Nephron progenitor cell (in vitro differentiated cells): ENCODE measurements at regions not wholly inside any gene's neighbourhood (a gene's known extent, or its start where the extent isn't known, plus 50 kb on each side); places are given as distances from the start of the nearest gene placed in this dataset.

Experiments
- DNase-seq: peaks from one replicate; pipeline ENCODE4 v3.0.0; 2021
- H3K27ac Mint-ChIP-seq: 2 replicates; pipeline ENCODE4 v1.8.0; 2021; ENCODE audit warnings: mild to moderate bottlenecking, moderate library complexity, mixed read lengths
- H3K27me3 Mint-ChIP-seq: 2 replicates; pipeline ENCODE4 v1.8.0; 2021; ENCODE audit warnings: mild to moderate bottlenecking, low read depth, mixed read lengths; ENCODE audit not compliant: poor library complexity
- H3K36me3 Mint-ChIP-seq: 2 replicates; pipeline ENCODE4 v1.8.0; 2021; ENCODE audit warnings: low read depth, mixed read lengths
- H3K4me1 Mint-ChIP-seq: 2 replicates; pipeline ENCODE4 v1.8.0; 2021; ENCODE audit warnings: mixed read lengths
- H3K4me3 Mint-ChIP-seq: 2 replicates; pipeline ENCODE4 v1.8.0; 2021; ENCODE audit warnings: mild to moderate bottlenecking, moderate library complexity, mixed read lengths
- H3K9me3 Mint-ChIP-seq: 2 replicates; pipeline ENCODE4 v1.8.0; 2021; ENCODE audit warnings: mild to moderate bottlenecking, moderate library complexity, mixed read lengths
- TF ChIP-seq, protein P1 (sequence below): fragments of 200-600 bp; sonication (generic); IDR thresholded peaks from 2 replicates; pipeline ENCODE4 v1.5.0; 2021; ENCODE audit warnings: antibody characterized with exemption

DNA sequence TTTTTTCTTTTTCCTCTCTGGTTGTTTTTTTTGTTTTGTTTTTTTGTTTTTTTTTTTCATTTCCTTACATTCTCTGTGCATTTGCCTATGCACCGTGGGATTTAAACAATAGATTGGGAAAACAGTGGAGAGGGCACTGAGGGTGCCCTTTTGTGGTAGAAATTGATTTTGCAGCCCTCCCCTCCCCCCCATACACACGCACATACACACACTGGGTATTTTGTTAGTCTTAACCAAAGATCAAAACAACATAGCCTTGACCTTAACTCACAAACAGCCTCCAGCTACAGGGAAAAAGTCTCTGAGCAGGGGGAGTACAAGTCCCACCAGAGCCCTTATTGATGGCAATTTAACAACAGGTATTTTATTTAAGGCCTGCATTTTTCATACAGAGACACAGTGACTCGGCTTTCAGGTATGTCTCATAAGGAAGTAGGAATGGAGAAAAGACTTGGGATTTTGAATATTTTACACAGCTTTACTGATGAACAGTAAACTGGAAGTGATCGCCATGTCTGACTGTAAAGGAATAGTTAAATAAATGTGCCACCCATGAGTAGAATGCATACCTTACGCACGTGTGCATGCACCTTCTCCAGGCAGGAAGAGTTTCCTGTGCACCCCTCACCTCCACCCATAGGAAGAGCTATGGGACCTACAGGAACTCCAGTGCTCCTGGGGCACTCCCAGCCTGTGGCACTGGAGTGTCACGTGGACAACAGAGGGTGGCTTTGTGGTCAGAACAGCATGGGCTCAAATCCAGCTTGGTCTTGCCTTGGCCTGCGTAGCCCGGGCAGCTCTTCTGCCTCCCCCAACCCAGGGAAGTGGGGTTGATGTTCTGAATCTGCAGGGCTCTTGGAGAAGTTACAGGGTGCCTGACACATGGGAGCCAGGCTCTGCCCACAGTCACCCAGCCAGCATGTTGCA is 266.4 kb downstream of the ANAPC1 start:
- H3K4me1 Mint-ChIP-seq = peaks cover 29% of the 10 kb centered on the region
- TF ChIP-seq, protein P1, sequence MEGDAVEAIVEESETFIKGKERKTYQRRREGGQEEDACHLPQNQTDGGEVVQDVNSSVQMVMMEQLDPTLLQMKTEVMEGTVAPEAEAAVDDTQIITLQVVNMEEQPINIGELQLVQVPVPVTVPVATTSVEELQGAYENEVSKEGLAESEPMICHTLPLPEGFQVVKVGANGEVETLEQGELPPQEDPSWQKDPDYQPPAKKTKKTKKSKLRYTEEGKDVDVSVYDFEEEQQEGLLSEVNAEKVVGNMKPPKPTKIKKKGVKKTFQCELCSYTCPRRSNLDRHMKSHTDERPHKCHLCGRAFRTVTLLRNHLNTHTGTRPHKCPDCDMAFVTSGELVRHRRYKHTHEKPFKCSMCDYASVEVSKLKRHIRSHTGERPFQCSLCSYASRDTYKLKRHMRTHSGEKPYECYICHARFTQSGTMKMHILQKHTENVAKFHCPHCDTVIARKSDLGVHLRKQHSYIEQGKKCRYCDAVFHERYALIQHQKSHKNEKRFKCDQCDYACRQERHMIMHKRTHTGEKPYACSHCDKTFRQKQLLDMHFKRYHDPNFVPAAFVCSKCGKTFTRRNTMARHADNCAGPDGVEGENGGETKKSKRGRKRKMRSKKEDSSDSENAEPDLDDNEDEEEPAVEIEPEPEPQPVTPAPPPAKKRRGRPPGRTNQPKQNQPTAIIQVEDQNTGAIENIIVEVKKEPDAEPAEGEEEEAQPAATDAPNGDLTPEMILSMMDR = no peak
- peaks cover 8% of the 10 kb centered on the region for H3K27me3 Mint-ChIP-seq
- no peak overlapping the region for H3K4me3 Mint-ChIP-seq
- DNase-seq = no peak
- H3K27ac Mint-ChIP-seq = no peak overlapping the region
- H3K9me3 Mint-ChIP-seq = no peaks in the 10 kb centered on the region
- no peaks in the 10 kb centered on the region for H3K36me3 Mint-ChIP-seq

- DNase-seq = no peak
- Mint-ChIP-seq H3K27ac (no peak overlapping the region), H3K4me3 (no peak overlapping the region), H3K27me3 (peaks cover 8% of the 10 kb centered on the region), H3K4me1 (peaks cover 29% of the 10 kb centered on the region), H3K36me3 (no peaks in the 10 kb centered on the region), H3K9me3 (no peaks in the 10 kb centered on the region)
- TF ChIP-seq, protein P1 = no peak
Observed at GRCh38 chr2:111618226-111618977, 265.6 kb downstream of the ANAPC1 start.

DNA sequence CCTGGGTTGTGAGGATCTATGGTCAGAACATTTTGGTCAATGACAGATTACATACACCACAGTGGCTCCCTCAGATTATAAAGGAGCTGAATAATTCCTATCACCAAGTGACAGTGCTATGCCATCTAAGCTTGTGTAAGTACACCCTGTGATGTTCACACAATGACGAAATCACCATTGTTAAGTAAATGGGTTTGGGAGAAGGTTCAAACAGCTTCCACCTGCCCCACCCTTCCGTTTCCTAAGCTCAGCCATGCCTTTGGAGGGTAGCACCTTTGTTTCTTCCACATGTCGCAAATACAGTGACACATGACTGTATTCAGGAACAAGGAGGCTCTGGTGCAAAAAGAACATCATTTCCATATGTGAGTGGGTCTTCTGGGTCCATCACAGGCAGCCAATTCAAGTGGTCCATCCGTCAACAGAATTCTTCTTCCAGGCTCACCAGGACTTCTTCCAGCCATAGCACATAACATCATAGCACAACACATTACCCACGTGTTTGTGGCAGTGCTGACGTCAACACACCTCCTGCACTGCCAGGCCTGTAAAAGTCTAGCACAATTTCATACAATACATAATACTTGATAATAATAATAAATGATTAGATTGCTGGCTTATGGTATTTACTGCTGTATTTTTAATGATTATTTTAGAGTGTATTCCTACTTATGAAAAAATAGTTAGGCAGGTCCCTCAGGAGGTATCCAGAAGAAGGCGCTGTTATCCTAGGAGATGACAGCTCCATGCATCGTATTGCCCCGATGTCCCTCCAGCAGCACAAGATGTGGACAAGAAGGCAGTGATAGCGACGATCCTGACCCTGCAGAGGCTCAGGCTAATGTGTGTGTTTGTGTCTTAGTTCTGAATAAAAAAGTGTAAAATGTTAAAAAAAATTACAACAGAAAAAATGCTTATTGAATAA is 264.8 kb downstream of the ANAPC1 start:
- H3K36me3 Mint-ChIP-seq = no peaks in the 10 kb centered on the region
- H3K4me1 Mint-ChIP-seq = peaks cover 29% of the 10 kb centered on the region
- H3K4me3 Mint-ChIP-seq = no peak overlapping the region
- no peaks in the 10 kb centered on the region for H3K9me3 Mint-ChIP-seq
- no peak overlapping the region for H3K27ac Mint-ChIP-seq
- no peak for DNase-seq
- TF ChIP-seq, protein P1 = no peak
- H3K27me3 Mint-ChIP-seq = peaks cover 8% of the 10 kb centered on the region

GRCh38 chr2:111620281-111620680 is 263.7 kb downstream of the ANAPC1 start:
- Mint-ChIP-seq H3K27ac (no peak overlapping the region), H3K27me3 (peaks cover 8% of the 10 kb centered on the region), H3K4me3 (no peak overlapping the region), H3K9me3 (no peaks in the 10 kb centered on the region), H3K36me3 (no peaks in the 10 kb centered on the region), H3K4me1 (peaks cover 29% of the 10 kb centered on the region)
- no peak for DNase-seq
- TF ChIP-seq, protein P1 = no peak

GRCh38 chr2:111622859-111623258 is 261.1 kb downstream of the ANAPC1 start:
- no peak overlapping the region for H3K27ac Mint-ChIP-seq
- DNase-seq = no peak
- TF ChIP-seq, protein P1 = no peak
- peaks cover 16% of the 10 kb centered on the region for H3K9me3 Mint-ChIP-seq
- peaks cover 14% of the 10 kb centered on the region for H3K4me1 Mint-ChIP-seq
- peaks cover 7% of the 10 kb centered on the region for H3K27me3 Mint-ChIP-seq
- peaks cover 5% of the 10 kb centered on the region for H3K36me3 Mint-ChIP-seq
- H3K4me3 Mint-ChIP-seq = no peak overlapping the region
